ENCODE measurements at regions not wholly inside any gene's neighbourhood (a gene's known extent, or its start where the extent isn't known, plus 50 kb on each side); places are given as distances from the start of the nearest gene placed in this dataset.
"Not testable (repeated sequence)": the region's sequence is repeated elsewhere in the genome, so short reads cannot be mapped to it uniquely, and the experiment has no call there.

- not testable (repeated sequence) for DNase-seq
Observed at GRCh38 chr12:131624756-131625501, 86.0 kb upstream of the SFSWAP start.

GRCh38 chr12:131625966-131626722 lies 84.7 kb upstream of the SFSWAP start:
- DNase-seq, result not testable (repeated sequence)

- DNase-seq, result not testable (repeated sequence)
Observed at GRCh38 chr12:131627151-131628022, 83.5 kb upstream of the SFSWAP start.

GRCh38 chr12:131628023-131628740 lies 82.7 kb upstream of the SFSWAP start:
- no peak for DNase-seq

- no peak for DNase-seq
Observed at GRCh38 chr12:131628766-131629448, 82.0 kb upstream of the SFSWAP start.

DNA sequence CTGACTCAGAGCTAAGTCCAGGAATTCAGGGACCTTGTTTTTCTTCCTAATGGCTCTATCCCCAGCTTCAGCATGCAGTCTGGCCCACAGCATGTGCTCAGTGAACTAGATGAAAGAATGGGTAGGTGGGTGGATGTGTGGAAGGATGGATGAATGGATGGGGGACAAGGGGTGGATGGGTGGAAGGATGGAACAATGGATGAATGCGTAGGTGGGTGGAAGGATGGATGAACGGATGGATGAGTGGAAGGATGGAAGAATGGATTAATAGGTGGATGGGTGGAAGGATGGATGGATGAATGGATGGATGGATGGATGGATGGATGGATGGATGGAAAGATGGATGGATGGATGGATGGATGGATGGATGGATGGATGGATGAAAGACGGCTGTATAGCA lies 79.7 kb upstream of the SFSWAP start:
- DNase-seq, result no peak

DNA sequence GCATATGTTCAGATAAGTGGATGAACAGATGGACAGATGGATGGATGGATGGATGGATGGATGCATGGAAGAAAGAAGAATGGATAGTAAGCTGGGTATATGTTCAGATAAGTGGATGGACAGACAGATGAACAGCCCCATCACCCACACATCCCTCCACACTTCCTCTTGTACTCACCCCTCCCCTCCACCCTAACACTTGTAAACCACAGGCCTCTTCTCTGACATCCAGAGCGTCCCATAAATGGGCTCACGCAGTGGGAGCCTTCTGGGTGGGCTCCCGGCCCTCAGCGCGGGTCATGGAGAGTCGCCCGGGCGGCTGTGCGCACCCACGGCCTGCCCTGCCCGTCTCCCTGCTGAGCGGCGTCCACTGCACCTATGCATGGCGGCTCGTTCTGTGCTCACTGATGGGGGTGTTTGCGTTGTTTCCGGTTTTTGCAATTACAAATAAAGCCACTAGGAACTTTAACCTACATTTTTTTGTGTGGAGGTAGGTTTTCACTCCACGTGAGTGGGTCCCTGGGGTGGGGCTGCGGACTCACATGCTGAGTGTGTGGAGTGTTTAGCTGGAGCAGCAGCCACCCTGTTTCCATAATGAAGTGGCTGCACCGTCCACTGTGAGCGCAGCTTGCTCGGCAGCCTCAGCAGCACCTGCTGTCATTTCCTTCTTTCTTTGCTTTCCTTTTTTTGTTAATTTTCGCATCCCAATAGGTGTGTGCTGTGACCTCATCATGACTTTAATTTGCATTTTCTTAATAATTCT lies 78.8 kb upstream of the SFSWAP start:
- not testable (repeated sequence) for DNase-seq

DNA sequence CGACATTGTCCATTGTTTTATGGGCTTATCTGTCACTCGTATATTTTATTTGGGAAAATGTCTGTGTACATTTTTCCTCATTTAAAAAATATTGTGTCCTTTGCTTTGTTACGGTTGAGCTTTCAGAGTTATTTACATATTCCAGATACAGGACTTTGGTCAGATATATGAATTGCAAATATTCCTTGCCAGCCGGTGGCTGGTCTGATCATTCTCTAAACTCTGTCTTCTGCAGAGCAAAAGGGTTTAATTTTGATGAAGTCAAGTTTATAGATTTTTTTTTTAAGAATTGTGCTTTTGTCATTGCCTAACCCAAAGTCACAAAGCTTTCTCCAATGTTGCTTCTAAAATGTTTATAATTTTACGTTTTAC lies 78.3 kb upstream of the SFSWAP start:
- not testable (repeated sequence) for DNase-seq

DNA sequence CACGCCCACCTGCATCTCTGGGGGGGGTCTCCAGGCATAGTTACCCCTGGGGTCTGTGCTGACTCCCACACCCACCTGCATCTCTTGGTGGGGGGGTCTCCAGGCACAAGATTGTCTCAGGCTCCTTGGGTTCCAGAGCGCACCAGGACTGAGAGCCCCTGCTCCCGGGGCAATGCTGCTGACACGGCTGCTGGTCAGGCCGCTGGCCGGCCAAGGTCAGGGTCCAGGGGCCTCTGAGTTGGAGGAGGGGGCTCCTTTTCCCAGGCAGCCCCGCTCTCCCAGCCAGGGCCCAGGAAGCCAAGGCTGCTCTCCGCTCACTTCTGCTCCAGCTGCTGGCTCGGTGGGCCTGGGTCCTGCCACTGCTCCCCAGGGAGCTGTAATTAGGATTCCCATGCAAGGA lies 77.3 kb upstream of the SFSWAP start:
- not testable (repeated sequence) for DNase-seq

DNA sequence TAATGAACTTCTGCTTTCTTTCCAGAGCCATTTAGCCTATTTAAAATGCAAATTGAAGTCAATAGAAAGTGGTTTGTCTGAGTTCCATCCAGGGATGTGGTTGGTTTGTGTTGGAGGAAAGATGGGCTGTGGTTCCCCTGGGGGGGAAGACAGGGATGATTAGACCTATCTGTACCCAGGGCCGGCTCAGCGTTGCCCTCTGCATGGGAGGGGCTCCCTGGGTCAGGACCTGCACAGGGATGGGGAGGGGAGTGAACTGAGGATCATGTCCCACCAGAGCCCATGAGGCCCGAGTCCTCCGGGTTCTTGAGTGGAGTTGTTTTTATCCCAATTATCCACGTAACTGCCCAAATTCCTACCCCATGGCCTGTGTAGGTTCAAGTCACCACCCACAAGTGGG lies 76.9 kb upstream of the SFSWAP start:
- no peak for DNase-seq

DNA sequence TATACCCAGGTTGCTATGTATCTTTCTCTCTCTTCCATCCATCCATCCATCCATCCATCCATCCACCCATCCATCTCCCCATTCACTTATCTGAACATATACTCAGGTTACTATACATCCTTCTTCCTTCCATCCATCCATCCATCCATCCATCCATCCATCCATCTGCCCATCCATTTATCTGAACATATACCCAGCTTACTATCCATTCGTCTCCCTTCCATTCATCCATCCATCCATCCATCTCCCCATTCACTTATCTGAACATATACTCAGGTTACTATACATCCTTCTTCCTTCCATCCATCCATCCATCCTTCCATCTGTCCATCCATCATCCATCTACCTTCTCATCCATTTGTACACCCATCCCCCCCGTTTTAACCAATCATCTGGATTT lies 75.9 kb upstream of the SFSWAP start:
- not testable (repeated sequence) for DNase-seq

DNA sequence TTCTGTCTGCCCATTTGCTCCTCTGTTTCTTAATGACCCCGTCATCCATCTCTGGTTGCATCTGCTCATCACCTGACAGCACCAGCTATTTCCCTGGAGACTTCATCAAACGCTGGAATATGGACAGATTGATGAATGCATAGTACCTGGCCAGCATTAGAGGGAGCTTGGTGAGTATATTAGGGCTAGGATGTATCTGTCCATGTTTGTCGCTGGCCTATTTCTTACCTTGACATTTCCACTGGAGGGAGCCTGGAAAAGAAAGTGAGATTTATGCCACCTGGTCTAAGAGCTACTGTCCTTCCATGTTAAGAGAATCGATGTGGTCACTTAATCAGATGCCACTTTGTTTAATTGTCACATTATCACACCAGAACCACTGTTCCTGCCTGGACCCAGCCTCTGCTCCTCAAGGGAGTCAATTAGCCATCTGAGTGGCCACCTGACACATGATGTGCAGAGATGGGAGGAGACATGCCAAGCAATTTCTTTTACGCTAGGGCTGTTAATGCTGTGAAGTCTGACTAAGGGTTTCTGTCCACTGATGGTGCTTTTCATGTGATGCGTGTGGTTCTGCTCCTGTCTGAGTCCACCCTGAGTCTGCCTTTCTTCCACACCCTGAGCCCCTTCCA lies 75.3 kb upstream of the SFSWAP start:
- DNase-seq, result no peak

DNA sequence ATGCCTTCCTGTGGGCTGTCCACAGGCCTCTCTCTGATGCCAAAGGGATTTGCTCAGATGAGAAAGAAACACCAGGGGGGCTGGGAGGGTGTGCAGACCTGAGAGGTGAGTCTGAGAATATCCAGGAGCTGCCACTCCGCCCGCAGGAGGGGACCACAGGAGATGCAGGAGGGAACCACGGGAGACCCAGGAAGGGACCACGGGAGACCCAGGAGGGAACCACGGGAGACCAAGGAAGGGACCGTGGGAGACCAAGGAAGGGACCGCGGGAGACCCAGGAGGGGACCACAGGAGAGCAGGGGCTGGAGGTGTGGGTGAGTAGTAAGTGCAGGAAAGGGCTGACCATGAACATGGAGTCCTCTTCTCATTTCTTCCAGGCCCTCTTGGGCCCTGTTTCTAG lies 74.6 kb upstream of the SFSWAP start:
- no peak for DNase-seq

- DNase-seq, result no peak
Observed at GRCh38 chr12:131636940-131637750, 73.7 kb upstream of the SFSWAP start.

GRCh38 chr12:131637986-131638385 lies 72.9 kb upstream of the SFSWAP start:
- no peak for DNase-seq

DNA sequence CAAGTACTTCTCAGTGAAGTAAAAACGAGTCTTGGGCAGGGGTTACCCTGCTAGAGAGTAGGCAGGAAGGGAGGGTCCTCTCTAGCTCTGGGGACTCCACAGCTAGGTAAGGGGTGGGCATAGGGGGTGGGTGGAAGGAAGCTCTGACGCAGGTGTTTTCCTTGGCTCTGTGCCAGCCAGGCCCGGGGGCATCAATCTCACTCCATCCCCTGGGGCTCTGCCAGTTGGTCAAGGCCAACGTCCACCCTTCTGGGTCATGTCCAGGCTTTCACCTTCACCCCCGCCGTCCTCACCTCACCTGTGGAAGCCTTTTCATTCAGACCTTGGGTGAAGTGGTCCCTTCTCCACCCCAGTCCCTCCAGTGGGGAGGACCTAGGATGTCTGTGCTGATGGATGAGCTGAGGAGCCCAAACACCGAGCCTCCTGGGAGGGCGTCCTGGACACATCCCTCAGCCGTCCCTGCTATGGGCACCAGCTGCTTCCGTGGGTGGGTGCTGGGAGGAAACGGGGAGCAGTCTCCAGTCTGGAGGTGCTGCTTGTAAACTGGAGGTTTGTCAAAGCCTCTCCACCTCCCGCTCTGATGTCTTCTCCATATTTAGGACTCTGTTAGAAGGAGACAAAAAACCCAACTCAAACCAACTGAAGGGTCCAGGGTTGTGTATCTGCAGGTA lies 71.5 kb upstream of the SFSWAP start:
- no peak for DNase-seq

DNA sequence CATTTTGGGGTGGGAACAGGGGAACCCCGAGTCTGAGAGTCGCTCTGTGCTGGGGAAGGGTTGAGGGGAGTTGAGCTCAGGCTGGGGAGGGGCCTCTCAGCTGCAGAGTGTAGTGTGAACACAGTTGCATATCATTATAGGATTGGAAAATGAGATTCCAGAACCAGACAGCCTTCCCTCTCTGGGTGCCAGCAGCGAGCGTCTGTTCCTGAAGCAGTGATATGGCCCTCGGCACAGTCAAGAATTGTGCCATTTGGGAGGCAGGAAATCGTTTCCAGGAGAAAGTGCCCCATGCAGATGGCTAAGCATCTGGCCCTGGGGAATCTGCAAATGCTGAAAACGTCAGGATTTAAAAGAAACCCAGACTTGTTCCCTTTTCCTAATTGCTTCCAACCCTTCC lies 70.4 kb upstream of the SFSWAP start:
- DNase-seq, result no peak

DNA sequence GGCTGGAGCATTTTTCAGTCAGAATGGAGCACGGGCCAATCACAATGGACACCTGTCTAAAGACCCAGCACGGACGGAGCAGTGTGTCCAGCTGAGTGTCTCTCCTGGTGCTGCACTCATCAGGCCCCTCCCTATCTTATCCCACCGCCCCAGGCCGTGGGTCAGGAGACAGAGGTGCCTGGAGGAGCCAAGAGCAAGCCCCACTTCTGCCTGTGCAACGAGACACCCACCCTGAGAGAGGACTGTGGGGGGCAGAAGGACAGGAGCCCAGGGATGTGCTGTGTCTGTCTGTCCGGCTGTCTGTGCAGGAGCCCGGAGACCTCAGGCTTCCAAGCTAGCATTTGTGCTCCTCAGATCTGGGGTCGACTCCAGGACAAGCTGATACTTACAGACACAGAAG lies 69.6 kb upstream of the SFSWAP start:
- no peak for DNase-seq

- no peak for DNase-seq
Observed at GRCh38 chr12:131642101-131642540, 68.8 kb upstream of the SFSWAP start.

Measured in Kasumi-1 (cell line).